HT1080 (cell line): ENCODE measurements at regions not wholly inside any gene's neighbourhood (a gene's known extent, or its start where the extent isn't known, plus 50 kb on each side); places are given as distances from the start of the nearest gene placed in this dataset.

ENCODE experiments used
- DNase-seq: peaks from one replicate; pipeline ENCODE4 v3.0.0-alpha.2; 2015; ENCODE audit warnings: low read depth

DNA sequence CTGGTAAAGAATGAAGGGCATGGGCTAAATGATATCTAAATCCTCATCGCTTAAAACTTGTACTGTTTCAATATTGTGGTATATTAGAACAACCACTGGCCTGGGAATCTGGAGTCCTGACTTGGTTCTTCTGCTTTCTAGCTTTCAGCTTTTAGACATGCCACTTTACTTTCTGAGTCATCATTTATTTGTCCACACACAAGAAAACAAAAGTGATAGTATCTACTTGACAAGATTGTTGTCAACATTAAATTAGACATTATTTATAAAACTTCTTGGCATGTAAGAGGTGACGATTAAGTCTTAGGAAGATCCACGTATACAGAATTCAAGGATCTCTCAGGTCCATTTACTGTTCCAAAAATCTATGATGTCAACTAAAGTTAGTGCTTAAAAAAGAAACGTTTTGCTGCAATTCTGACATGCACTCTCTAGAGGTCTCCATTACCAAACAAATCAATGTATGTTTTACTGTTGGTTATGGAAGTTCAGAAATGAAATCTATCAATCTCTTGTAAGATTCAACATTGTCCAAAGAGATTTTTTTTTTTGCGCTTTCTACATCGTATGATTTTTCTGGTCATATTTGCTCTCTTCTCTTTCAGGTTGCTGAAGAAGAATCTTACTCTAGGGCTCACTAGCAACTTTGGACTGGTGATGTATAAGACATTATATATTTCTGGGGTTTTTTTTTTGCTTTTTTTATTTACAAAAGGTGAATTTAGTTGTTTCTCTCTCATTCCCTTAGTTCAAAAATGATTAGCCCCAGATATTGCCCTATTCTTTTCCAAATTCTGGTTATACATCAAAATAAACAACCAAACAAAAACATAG lies 53.6 kb upstream of the DYNC1I1 start:
- peak; percentile 24 for DNase-seq

DNA sequence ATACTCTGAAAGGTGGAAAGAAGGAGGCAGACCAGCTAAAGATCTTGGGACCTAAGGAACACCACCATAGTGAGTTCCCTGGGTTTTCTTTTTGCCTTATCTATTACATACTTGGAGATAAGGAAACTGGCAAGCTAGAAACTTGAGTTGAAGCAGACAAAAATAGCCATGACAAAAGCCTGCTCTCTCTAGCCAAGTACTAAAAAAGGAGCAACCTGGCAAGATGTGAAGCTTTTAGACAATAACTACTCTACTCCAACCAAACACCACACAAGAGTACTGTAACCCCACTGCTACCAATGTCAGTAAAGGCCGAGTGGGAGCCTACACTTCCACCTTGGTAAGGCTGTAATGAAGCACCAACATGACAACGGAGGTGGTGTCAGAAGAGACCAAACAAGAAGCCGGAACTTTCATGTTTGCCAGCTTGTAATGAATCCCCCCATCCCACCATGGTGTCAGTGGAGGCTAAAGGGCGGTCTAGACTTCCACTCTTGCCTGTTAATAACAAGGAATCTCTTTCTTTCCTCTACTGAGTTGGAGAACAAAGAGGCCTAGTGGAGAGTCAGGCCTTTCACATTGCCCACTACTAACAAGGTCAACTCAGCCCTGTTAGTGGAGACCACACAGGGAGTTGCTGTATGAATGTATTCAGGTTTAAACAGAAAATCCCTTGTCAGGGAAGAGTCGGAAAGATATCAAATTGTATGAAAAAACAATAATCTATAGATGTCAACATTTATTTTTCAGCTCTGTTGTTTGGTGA lies 55.8 kb upstream of the DYNC1I1 start:
- no peak for DNase-seq

DNA sequence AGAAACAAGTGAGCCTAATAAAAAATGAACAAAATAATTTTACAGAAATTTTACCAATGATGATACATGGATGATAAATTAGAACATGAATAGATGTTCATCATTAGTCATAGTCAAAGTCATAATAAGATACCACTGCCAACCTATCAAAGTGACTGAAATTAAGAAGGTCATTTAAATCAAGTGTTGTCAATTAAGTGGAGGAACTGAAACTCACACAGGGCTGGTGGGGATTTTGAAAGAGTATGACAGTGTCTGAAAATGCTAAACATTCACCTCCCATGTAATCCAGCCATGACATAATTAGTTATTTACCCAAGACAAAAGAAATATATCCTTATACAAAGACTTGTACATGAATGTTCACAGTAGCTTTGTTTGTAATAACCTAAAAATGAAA lies 57.1 kb upstream of the DYNC1I1 start:
- no peak for DNase-seq

DNA sequence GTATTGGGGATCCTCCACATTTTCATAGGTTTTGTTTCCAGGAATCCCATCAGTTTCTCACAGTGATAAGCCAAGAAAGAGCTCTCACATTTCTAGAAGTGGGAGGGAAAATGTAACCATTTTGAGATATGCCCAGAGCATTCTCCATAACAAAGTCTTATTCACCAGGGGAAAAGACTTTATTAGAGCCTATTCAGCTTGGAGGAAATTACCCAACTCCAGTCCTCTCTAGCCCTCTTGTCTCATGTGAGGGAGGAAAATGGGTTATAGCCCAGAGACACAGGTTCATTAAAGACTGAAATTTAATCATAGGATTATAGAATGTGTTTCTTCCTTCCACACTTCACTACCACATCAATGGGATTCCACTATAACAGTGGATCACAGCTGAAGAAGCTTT lies 61.6 kb upstream of the DYNC1I1 start:
- no peak for DNase-seq

DNA sequence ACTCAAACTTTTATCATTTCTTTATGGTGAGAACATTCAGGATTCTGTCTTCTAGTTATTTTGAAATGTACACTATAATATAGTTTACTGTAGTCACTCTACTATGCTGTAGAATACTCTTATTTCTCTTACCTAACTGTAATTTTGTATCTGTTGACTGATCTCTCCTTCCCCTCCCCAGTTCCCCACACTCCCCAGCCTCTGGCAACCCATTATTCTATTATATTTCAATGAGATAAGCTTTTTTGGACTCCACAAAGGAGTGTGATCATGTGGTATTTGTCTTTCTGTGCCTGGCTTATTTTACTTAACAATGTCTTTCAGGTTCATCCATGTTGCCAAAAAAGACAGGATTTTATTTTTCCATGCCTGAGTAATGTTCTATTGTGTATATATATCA lies 71.4 kb upstream of the DYNC1I1 start:
- DNase-seq: no peak

DNA sequence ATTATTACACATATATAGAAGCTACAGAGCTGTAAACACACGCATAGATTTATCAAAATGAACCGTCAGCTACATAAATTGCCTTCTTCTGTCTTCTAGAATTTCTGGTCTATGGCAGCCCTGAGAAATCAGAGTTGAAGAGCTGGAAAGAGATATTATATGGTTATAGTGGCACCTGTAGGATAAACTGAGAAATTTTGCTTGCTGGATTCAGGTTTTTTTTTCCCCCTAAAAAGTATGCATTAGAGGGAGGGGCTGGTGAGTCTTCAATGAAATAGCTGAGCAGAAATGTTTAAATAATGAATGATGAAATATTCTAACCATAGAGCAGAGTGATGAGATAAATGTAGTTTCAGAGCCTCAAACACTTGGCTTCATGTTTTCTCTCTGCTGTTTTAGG lies 78.0 kb upstream of the DYNC1I1 start:
- DNase-seq: no peak

DNA sequence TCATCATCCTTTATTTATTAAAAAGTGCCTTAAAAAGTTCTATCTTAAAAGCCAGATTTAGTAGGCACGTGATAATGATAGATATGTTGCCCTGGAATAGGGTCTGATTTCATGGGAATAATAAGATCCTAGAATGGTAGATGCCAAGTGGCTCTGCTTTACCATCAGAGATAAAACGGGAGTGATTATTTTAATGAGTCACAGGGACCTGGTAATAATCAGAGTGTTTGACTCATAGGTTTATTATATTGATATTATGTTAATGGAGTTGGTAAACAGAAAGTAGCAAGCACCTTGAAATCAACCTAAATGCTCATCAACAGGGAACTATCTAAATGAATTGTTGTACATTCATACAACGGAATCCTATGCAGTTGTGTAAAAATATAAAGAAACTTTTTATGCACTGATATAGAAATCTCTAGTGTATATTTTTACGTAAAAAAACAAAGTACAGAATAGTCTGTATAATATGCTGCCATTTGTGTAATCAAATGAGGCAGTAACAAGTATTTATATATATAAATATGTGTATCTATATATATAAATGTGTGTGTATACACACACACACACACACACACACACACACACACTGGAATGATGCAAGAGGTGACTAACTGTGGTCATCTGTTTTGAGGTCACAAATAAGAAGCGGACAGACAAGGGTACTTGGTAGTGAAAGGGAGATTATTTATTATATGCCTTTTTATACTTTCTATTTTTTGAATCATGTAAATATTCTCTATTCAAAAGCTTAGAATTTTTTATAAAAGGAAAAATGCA lies 78.6 kb upstream of the DYNC1I1 start:
- DNase-seq: peak; percentile 32

DNA sequence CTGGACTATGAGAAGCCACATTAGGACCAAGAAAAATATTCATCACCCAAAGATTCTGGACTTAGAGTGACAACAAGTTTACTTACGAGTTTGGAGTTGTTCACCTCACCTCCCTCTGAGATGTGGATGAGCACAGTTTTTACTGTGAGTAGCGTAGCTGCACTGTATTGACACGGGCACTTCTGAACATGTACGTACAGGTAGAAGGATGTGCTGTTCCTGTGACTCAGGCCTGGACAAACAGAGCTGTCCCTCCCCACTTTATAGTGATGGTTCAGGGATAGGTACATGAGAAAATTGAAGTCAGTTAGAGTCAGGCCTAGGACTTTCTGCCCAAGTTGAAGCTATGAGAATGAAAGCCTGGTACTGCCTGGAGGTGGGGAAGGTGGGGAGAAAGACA lies 80.9 kb upstream of the DYNC1I1 start:
- no peak for DNase-seq

DNA sequence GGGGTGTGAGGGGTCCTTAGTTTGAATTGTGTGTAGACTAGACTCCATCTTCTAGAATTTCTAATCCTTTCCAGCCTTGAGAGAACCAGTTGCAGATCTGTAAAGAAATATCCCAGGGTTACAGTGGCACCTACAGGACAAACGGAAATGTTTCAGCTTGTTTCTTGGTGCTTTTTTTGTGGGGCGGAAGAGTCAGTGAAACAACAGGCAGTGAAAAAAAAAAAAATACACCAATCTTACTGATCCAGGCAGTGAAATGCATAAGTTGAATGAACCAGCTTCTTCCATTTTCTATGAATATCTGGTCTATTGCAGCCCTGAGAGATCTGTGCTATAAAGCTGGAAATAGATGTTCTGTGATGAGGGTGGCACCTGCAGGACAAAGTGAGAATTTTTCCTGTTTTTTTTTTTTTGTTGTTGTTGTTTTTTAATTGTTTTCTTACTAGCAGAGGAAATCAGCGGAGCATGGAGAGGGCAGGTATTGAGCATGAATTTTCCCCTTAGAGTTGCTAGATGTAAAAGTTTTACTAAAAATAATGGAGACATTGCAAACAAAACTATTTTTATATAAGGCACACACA lies 81.9 kb upstream of the DYNC1I1 start:
- peak; percentile 66 for DNase-seq

DNA sequence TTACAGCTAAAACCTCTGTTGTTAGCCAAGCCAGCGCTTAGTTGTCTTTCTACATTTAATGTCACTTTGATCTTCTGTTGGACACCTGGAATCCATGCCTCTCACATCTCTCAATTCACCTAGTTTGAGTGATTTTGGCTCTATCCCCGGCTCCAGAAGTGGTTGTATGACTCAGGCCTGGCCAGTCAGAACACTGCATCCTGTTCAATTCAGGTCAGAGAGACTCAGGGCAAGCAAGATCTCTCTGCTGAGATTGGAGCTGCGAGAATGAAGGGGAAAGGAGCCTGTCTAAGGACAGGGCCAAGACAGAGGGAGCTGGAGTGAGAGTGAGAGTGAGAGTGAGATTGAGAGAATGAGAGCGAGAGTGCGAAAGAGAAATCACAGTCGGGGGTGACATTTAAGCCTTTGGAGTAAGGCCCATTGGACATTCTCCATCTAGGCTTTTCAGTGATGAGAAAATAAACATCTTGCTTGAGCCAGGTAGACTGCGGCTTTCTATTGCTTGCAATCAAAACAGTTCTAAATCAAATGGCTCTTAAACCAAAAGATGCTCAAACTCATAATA lies 83.3 kb upstream of the DYNC1I1 start:
- DNase-seq: peak; percentile 65

DNA sequence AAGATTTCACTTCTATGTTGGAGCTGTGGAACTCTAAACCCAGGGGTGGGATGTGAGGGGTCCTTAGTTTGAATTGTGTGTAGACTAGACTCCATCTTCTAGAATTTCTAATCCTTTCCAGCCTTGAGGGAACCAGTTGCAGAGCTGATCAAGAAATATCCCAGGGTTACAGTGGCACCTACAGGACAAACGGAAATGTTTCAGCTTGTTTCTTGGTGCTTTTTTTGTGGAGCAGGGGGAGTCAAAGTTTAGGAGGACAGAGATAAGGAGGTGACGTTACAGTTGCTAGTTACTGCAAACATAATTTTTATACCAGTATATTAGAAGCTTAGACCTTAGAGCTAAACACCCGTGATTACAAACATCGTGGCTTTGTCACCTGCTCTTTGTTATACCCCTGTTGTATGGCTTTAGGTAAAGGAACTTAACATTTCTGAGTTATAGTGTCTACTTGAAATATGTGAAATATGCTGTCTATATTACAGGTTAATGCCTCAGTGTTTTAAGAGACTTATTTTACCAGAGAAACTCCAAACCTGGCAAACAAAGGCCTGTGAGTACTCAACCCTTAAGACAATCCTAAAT lies 84.5 kb upstream of the DYNC1I1 start:
- peak; percentile 50 for DNase-seq

DNA sequence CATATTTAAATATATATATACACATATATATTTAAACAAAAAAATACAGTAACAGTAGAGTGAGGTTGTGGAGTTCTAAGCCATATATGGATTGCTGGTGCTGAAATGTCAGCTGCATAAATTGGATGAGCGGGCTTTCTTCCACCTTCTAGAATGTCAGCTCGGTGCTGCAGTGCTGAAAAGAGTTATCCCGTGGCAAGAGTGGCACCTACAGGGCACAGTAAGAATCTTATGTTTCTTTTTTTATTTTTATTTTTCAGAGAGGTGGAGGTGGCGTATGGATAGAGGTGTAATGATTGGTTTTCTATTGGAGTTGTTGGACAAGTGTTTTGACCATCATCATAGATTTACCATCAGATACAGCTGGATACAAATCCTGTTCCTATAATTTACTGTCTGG lies 86.2 kb upstream of the DYNC1I1 start:
- peak; percentile 53 for DNase-seq

DNA sequence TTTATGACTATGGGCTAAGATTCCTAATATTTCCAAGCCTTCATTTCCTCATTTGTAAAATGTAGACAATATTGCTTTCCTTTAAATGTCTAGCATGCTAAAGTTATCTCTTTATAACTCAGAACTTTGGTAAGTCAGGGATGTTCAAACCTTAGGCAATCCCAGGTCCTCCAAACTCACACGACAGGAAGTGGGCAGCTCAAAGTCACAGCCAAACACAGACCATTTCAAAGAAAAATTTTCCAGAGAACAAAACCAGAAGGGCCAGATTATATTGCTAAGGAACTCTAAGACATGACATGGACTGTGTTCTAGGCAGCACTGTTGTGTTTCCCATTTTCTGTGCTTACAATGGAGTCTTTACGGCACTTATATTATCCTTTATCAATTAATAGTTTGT lies 87.8 kb upstream of the DYNC1I1 start:
- no peak for DNase-seq

DNA sequence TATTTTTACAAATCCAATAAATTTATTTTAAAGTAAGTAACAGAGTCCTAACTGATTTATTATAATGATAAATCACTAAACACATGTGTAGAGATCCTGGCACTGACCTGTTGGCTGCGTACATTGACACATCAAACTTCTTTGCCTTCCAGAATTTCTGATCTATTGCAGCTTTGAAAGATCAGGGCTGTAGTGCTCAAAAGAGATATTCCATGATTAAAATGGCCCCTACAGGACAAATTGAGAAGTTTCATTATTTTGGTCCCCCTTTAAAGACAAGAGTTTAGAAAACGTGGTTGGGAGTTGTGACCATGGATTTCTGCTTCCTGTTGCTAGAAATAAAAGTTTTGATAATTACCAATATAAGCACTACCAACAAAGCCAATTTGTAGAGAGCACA lies 87.7 kb upstream of the PDK4 start:
- peak; percentile 38 for DNase-seq

DNA sequence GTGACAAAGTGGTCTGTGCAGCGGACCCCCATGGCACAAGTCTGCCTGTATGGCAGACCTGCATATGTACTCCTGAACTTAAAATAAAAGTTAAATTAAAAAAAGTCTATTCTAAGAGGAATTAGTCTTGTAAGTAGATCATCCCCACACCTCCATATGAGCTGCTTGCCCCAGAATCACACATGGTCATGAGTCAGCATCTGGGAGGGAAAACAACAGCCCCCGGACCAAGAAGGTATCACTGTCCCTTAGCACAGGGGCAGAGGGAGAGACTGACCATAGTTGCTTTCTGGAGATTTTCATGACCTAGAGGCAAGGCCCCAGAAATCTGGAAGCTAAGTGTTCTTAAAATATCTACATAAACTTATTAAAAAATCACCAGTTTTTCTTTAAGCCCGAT lies 86.6 kb upstream of the PDK4 start:
- DNase-seq: no peak

DNA sequence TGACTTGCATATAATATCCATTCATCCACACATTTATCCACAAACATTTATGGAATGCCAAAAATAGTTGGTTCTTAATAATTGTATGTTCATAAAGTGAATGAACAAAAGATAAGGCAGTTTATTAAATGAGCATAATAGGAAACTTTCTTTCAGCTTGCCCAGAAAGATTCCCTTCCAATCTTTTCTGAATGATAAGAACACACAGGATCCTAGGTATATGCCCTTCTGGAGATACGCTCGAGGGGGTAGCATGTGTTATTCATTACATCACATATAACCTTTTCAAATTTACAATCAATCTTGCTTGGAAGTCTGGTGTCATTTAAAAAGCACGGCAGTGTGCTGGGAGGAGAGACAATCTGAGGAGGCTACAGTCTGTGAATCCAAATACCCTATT lies 80.4 kb upstream of the PDK4 start:
- DNase-seq: no peak

DNA sequence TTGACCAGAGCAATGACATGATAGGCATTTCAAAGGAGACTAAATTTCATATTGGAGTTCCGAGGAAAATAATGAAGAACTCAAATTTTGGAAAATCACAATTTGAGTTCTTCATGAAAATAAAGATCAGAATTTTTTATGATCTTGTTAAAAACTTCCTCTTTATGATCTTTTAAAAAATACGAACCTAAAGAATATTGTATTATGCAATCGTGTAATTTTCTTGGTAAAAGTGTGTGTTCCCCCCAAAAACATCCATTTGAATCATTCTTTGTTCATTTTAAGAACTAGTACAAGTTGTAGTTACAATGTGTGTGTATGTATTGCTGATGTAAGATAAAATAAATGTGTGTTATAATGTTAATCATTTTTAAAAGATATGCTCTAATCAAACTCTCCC lies 79.3 kb upstream of the PDK4 start:
- DNase-seq: no peak

DNA sequence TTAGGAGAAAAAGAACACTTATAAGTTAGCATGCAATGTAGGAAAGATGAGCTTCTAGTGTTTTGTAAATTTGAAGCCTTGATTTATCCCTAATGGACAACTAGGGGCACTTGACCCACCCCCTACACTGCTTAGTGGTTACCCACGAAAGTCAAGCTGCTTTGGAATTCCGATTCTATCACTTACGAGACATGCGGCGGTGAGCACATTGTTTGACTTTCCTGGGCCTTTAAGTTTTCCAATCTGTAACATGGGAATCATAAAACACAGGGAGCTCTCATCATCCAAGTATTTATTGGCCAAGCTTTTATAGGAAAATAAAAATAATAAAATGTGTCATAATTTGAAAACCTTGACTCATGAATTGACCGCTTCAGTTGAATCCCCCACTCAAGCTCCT lies 78.7 kb upstream of the PDK4 start:
- DNase-seq: no peak

DNA sequence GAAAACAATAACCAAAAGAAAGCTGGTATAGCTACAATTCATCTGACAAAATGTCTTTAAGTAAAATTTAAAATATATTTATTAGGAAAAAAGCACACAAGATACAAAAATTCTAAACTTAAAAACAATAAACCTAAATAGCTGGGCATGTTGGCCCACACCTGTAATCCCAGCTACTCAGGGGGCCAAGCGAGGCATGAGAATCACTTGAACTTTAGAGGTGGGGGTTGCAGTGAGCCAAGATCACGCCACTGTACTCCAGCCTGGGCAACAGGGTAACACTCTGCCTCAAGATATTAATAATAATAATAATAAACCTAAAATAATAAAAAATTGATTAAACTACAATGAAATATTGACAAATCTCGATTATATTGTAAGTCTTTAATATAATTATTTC lies 77.8 kb upstream of the PDK4 start:
- no peak for DNase-seq

DNA sequence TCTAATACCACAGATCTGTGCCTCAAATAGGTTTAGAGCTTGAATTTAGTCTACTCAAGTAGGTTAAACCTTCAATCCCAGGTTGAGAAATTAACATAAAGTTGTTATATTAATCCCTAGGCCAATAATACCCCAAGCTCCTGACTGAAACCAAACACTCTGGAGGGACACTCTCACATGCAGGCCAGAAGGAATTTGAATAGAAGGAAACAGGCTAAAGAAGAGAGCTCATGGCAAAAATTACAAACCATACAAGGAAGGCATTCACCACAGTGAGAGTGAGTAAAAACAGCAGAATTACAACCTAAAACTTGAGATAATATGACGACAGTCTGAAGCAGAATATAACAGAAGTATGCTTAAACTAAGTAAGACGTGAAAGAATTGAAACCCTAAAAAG lies 76.1 kb upstream of the PDK4 start:
- DNase-seq: no peak

DNA sequence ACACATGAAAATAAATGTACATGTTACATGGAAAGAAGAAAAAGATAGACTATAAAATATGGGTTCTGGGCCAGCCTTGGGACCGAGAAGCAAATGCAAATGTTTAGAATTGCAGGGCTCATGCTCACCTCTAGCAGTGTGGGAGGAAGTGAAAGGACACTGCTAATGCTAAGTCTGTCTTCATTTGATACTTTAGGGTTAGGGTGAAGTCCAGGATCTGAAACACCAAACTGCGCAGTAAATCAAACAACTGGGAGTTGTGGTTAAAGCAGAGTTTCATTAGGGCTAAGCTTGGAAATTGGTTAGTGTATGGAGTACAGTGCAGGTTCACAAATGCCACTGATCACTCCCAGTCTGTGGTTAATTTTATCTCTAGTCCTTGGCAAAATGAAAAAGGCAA lies 73.2 kb upstream of the PDK4 start:
- no peak for DNase-seq
